ENCODE measurements at regions not wholly inside any gene's neighbourhood (a gene's known extent, or its start where the extent isn't known, plus 50 kb on each side); places are given as distances from the start of the nearest gene placed in this dataset.

DNA sequence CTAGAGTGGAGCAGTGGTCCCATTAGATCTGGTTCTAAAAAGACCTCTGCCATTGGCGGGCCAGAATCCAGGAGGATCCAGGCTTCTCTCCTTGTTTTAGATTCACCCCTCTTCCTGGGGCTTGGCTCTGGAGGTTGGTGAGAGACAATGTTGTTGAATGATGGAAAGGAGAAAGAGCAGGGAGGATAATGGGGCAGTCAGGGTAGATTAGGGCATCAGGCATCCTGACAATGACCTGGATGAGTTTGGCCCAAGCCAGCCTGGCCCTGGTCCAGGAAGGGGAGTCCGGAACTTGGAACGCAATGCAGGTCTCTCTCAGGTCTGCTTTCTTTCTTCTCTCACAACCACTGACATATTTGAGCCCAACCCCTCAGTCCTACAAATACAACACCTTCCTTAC is 260.1 kb upstream of the RASGRP1 start:
- Histone ChIP-seq H3K27me3 (replicated peaks; ENCODE audit: insufficient read depth) (no peaks in the 10 kb centered on the region), H3K4me3 (no peak overlapping the region), H3K9me3 (no peaks in the 10 kb centered on the region), H3K4me1 (ENCODE audit: control insufficient read depth in 1 of 2, low read depth in 2 of 2) (no peaks in the 10 kb centered on the region), H3K27ac (no peak overlapping the region), H3K36me3 (no peaks in the 10 kb centered on the region)
- ATAC-seq (ENCODE audit: insufficient number of reproducible peaks, low FRiP score, low read depth) = no peak
- no peak for DNase-seq (ENCODE audit: low spot score)
- TF ChIP-seq CTCF (IDR thresholded peaks at IDR 0.05) = no peak

GRCh38 chr15:38826880-38827279 is 262.3 kb upstream of the RASGRP1 start:
- H3K4me3 ChIP-seq = no peak overlapping the region
- H3K36me3 ChIP-seq = no peaks in the 10 kb centered on the region
- ATAC-seq (ENCODE audit: insufficient number of reproducible peaks, low FRiP score, low read depth) (no peak), DNase-seq (ENCODE audit: low spot score) (no peak)
- no peaks in the 10 kb centered on the region for H3K27me3 ChIP-seq (replicated peaks; ENCODE audit: insufficient read depth)
- no peak for TF ChIP-seq CTCF (IDR thresholded peaks at IDR 0.05)
- H3K27ac ChIP-seq = no peak overlapping the region
- H3K9me3 ChIP-seq = no peaks in the 10 kb centered on the region
- H3K4me1 ChIP-seq (ENCODE audit: control insufficient read depth in 1 of 2, low read depth in 2 of 2) = no peaks in the 10 kb centered on the region

DNA sequence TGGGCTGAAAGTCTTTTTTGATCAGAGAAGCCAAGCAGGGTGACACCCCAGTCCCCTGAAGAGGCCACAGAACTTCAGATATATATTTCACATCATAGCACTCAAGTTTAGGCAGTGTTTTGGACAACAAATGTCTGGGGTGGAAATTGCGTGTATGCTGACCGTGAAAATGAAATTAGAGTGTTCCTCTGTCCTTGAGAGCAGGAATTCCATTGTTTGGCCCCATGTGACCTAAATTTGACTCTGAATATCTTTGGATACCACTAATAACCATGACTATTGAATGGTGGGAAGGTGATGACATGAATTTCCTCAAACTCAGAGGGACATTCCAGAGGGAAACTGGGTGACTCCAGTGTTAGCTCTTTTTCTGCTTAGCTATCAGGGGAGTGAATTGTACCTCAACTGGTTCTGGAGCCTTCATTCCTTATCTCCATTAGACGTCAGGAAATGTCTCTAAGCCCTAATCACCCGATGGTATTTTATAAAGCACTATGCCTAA is 263.5 kb upstream of the RASGRP1 start:
- peak; percentile 28 for ATAC-seq (ENCODE audit: insufficient number of reproducible peaks, low FRiP score, low read depth)
- no peak for TF ChIP-seq CTCF (IDR thresholded peaks at IDR 0.05)
- H3K27me3 ChIP-seq (replicated peaks; ENCODE audit: insufficient read depth) = no peaks in the 10 kb centered on the region
- no peak overlapping the region for H3K4me3 ChIP-seq
- no peaks in the 10 kb centered on the region for H3K9me3 ChIP-seq
- H3K36me3 ChIP-seq = no peaks in the 10 kb centered on the region
- H3K27ac ChIP-seq = no peak overlapping the region
- DNase-seq (ENCODE audit: low spot score) = no peak
- no peaks in the 10 kb centered on the region for H3K4me1 ChIP-seq (ENCODE audit: control insufficient read depth in 1 of 2, low read depth in 2 of 2)

GRCh38 chr15:38829086-38829485 is 264.5 kb upstream of the RASGRP1 start:
- Histone ChIP-seq H3K4me1 (ENCODE audit: control insufficient read depth in 1 of 2, low read depth in 2 of 2) (no peaks in the 10 kb centered on the region), H3K9me3 (no peaks in the 10 kb centered on the region), H3K27ac (no peak overlapping the region), H3K27me3 (replicated peaks; ENCODE audit: insufficient read depth) (no peaks in the 10 kb centered on the region), H3K4me3 (no peak overlapping the region), H3K36me3 (no peaks in the 10 kb centered on the region)
- ATAC-seq (ENCODE audit: insufficient number of reproducible peaks, low FRiP score, low read depth) (no peak), DNase-seq (ENCODE audit: low spot score) (no peak)
- TF ChIP-seq CTCF (IDR thresholded peaks at IDR 0.05) = no peak

DNA sequence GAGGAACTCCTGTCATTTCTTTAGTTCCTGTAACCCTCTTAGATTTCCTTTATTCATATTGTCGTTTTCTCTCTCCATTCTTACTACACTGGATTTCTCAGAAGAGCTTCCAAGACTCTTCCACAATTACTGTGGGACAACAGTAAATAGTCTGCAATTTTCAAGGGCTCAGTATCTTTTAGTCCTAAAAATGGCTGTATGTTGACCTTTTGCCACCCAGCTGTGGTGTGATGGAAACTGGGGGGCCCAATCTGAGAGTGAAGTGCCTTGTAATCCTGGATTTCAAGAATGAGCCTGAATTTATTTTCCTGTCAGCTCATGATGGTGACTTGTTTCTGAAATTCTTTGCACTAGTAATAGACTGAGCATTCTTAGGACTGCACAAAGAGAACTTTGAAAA is 277.6 kb upstream of the RASGRP1 start:
- ATAC-seq (ENCODE audit: insufficient number of reproducible peaks, low FRiP score, low read depth) (no peak), DNase-seq (ENCODE audit: low spot score) (no peak)
- H3K27me3 ChIP-seq (replicated peaks; ENCODE audit: insufficient read depth) = no peaks in the 10 kb centered on the region
- no peak overlapping the region for H3K27ac ChIP-seq
- no peaks in the 10 kb centered on the region for H3K9me3 ChIP-seq
- H3K4me3 ChIP-seq = no peak overlapping the region
- H3K36me3 ChIP-seq = no peaks in the 10 kb centered on the region
- peaks cover 0 to 7% of the 10 kb centered on the region in 2 donors for H3K4me1 ChIP-seq (ENCODE audit: control insufficient read depth in 1 of 2, low read depth in 2 of 2)
- TF ChIP-seq CTCF (IDR thresholded peaks at IDR 0.05) = no peak

All from thoracic aorta (tissue), 2 donors.